NT2/D1 (cell line): ENCODE measurements at regions not wholly inside any gene's neighbourhood (a gene's known extent, or its start where the extent isn't known, plus 50 kb on each side); places are given as distances from the start of the nearest gene placed in this dataset.

ENCODE experiments used
- SUZ12 ChIP-seq: IDR thresholded peaks from 2 replicates; pipeline ENCODE4 v1.6.1; 2011; ENCODE audit not compliant: insufficient read length, insufficient read depth; ENCODE audit errors: extremely low read depth
- YY1 ChIP-seq: IDR thresholded peaks from 2 replicates; pipeline ENCODE4 v1.6.1; 2011; ENCODE audit not compliant: insufficient read length, insufficient read depth
- ZNF274 ChIP-seq: IDR thresholded peaks from 2 replicates; pipeline ENCODE4 v1.6.1; 2011; ENCODE audit warnings: mild to moderate bottlenecking, low read depth, low read length

GRCh38 chr12:78671295-78671694 lies 193.3 kb upstream of the SYT1 start:
- TF ChIP-seq YY1 (no peak), ZNF274 (no peak), SUZ12 (no peak)
